DMS79 (cell line): ENCODE measurements at regions not wholly inside any gene's neighbourhood (a gene's known extent, or its start where the extent isn't known, plus 50 kb on each side); places are given as distances from the start of the nearest gene placed in this dataset.
"Not testable (repeated sequence)": the region's sequence is repeated elsewhere in the genome, so short reads cannot be mapped to it uniquely, and the experiment has no call there.

Experiments
- DNase-seq: peaks from one replicate; lab custom pipeline; 2025; lab: John Stamatoyannopoulos, UW

DNA sequence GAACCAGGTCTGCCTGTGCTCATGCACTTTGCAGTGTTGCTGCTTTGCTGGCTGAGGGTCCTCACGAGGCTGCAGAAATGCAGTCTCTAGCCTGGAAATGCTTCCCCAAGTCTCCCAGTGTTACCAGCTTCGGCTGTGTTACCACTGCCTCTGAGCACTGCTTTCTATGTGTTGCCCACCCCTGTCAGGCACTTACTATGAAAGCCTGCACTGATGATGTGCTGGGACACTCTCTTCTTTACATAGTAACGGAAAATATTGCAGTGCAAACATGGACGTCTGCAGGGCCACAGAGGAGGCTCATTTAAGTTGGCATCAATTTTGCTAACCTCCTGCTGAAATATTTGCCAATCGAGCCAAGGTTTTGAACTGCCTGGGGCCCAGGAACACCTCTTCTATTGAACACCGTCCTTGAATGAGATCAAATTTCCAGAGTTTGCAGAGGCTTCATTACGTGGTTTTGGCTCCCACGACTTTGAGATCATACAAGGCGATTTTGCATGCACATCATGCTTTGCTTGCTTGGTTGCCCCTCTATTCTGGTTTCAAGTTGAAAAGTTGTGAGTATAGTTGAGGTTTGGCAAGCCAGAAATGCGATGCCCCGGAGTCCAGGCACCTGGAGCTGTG is 404.7 kb upstream of the PODXL start:
- DNase-seq, result peak; percentile 70

DNA sequence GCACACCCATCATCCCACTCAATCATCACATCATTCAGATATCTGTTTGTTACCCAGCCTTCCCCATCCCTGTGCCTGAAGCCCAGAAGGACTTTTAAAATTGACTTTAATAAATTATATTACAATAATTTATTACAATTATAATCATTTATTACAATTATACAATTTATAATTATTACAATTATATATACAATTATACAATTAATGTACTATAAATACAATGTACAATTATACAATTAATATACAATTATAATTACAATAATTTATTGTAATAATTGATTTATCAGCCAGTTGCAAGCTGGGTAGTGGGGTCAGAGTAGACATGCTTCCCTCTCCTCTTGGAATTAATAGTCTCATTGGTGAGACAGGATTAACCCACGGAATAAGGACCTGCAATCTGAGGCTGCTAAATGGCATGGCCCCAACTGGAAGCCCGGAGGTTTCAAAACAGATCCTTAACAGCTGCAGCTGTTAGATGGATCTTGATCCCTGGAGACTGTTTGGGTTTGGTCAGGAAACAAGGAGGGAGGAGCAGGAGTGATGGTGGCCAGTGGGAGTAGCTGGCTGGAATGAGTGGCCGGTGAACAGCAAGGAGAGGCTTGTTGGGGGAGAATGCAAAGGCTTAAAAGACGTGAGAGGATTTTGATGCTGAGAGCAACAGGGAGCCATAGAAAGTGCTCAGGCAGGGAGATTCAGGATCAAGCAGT is 402.8 kb upstream of the PODXL start:
- no peak for DNase-seq

DNA sequence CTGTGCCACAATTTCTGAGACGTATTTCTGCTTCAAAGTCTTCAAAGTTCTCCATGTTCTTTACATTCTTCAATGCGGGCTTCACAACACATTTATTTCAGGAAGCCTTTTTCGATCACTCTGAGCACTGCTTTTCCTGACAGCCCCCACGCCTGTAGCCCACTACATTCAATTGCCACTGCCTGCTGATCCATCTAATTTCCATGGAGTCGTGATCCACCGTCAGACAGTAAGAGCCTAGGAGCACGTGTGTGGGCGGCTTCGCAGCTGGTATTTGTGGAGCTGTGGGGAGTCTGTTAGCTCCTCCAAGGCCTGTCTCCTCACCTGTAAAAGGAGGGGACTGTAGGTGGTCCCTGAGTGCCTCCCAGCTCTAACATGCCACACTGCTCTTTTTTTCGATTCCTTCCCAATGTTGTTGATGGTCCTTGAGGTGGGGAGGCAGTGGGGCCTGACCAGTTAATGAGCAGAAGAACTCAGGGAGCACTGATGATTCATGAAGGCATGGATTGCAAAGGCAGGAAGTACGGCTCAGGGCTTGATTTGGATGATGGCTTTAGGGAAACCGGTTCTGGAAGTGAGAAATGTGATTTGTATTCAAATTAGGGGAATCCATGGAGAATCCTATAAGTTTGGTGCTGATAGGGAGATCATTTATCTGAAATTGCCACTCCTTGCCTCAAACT is 401.1 kb upstream of the PODXL start:
- DNase-seq, result peak; percentile 39

DNA sequence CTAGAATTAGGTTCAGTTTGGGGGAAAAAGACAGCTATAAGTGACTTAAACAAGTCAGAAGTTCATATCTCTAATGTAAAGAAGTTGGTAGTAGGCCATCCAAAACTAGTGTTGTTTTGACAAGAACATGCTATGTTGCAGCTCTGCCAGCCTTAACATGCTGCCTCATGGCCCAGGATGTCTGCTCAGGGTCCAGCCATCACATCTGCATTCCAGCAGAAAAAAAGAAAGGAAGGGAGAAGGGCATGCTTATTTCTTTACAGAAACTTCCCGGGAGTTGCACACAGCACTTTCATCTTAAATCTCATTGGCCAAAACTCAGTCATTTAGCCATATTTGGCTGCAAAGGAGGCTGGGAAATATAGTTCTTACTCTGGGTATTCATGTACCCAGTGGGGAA is 400.4 kb upstream of the PODXL start:
- DNase-seq, result no peak

DNA sequence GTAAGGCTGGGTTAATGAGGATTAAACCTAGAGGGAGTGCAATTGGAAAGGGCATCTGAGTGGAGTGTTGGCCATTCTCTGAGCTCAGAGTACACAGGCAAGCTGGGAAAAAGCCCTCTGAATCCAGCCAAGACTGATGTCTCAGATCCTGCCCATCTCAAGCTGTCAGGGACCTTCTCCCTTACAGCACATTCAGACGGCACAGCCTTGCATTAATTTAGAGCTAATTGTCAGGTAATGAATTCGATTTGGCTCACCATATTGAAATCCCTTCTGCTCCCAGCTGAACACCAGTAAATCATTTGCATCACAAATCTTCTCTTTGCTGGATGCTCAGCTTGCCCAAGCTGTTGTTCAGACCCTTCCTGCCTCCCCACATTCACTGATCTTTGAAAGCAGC is 399.3 kb upstream of the PODXL start:
- DNase-seq, result no peak

DNA sequence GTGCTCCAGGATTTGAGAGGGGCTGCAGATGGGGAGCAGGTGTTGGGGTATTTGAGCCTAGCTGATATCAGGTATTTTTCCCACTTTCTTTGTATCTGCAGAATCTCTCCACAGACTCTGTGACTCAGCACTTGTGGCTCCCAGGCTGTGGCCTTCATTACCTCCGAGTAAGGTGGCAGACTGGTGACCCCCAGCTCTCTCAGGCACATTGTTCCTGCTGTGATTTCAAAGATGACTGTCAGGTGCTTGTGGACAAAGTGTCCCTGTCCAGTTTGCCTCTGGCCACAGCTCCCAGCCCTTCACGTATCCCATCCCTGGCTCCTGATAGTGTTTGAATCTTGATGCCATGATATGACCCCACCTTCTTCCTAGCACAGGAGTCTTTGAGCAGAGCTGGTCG is 396.8 kb upstream of the PODXL start:
- DNase-seq, result no peak

DNA sequence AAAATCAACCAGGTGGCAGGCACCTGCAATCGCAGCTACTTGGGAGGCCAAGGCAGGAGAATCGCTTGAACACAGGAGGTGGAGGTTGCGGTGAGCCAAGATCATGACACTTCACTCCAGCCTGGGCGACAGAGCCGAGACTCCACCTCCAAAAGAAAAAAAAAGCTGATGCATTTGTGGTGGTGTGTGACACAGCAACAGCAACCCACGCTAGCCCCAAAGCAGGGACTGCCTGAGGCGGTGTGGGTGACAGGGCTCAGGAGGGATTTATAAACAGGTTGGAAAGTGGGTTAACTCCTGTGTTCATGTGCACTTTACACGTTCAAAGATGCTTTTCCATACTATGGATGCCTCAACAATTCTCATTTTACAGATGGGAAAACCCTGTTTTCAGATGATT is 395.9 kb upstream of the PODXL start:
- no peak for DNase-seq

DNA sequence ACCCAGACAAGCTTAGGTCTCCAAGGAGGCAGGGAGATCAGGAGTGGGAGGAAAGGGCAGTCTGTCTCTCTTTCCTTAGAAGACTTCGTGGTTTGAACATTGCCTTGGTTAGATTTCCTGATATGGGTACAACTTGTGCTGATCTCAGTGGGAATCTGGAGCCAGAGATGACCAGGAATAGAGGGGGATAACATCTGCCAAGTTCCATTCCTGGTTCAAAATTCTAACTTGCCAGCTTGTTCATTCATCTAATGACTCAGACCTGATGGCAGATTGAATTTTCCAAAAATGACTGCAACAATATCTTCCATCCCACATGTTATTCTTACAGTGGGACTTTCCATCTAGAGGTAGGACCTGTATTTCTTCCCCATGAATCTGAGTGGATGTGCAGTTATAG is 394.3 kb upstream of the PODXL start:
- DNase-seq, result no peak

DNA sequence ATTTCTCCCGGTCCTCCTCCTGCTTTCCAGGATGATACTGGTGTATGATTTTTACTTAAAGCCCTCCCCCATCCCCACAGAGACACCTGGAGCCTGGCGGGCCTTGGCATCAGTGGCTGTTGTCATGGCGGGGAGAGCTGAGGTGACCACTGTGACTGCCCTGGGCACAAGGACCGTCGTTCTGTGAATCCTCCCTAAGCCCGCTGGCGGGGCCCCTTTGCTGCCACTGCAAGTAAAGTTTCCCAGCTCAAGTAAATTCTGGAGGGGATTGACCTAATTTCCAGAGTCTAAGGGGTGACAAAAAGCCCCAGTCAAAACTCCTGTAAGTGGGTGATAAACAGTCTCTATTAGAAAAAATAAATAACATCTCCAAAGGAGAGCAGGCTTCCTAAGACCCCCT is 393.2 kb upstream of the PODXL start:
- DNase-seq, result no peak

DNA sequence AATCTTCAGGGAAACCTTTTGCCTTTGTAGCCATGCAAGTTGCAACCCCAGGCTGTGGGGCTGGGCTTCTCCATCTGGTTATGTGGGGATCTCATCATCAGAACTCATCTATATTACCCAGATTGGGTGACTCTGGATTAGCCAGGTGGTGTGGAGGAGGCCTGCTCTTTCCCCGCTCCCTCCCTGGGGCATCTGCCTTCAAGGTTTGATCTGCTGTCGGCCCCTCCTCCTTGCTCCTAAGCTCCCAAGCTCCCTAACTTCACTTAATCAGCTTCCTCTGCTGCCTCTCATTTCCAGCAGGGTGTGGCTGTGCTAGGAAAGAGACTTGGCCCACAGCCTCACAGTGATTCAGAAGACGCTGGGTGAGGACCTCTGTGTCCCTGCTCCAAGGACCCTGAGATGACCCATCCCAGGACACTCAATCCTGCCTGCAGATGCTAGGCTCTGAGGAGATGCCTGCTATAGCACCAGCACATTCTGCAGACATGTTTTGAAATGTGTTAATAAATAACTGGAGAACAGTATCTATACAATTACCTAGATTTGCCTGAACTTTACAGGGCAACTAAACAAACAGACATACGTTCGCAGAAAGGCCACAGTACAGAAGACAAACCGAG is 392.1 kb upstream of the PODXL start:
- no peak for DNase-seq

DNA sequence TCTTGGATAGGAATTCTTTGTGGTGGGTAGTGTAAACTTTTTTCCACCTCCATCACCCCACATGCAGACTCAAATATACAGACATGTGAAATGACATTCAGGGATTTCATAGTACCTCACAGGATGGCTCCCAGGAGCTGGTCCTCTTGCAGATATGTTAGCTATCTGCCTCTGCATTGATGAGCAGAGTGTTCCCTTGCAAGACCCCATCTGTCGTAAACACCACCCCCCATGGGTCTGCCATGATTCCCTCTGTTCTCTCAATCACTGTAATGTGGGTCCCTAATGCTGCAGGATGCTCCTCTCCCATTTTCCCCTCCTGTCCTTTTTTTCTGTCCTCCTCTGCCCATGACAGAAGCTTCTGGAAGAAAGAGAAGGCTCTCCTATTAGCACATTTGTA is 391.2 kb upstream of the PODXL start:
- no peak for DNase-seq

DNA sequence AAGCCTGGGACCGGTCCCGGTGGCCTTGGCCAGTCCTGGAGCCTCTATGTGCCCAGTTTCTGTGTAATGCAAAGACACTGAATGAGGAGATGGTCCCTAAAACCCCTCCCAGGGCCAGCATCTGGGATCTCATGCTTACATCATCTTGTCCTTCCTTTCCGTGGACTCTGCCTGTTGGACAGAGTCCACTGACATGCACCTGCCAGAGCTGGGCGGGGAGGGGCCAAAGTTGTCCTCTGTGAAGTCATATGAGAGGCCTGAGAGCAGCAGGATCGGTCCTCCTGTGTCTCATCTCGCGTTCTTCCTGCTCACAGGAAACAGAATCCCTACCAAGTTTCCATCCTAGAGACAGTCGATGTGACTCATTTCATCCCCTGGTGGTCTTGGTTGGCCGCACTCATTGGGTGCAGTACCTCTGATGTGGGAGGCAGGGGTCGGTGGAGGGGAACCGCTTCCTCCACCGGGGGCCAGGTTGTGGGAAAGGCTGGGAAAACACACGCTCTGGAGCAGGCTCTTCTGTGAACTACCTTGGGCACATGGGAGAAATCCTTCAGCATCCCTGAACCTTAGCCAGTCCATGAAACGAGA is 389.6 kb upstream of the PODXL start:
- no peak for DNase-seq

DNA sequence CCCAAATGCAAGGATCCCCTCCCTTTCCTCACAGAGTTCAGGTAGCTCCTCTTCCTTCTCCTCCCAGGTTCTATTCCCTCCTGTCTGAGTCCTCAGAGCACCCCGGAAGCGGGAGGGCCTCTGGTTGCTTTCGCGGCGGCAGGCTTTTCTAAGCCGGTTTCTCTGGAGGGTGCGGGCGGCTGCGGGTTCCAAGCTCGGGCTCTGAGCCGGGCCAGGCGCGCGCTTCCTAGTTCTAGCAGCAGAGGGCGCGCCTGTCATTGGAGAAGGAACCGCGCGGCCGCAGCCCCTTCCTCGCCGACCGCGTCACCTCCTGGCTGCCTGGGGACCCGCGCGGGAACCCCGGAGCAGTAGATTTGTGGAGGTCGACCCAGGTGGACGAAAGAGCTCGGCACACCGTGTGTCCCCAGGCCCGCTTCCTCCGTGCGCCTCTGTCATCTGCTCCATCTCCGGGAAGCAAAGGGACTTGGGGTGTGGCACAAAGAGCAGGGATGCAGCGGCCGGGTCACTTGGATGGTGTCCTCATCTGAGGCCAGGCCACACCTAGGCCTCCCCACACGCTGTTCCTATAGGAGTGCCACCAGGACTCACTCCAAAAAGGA is 389.0 kb upstream of the PODXL start:
- DNase-seq, result peak; percentile 35

DNA sequence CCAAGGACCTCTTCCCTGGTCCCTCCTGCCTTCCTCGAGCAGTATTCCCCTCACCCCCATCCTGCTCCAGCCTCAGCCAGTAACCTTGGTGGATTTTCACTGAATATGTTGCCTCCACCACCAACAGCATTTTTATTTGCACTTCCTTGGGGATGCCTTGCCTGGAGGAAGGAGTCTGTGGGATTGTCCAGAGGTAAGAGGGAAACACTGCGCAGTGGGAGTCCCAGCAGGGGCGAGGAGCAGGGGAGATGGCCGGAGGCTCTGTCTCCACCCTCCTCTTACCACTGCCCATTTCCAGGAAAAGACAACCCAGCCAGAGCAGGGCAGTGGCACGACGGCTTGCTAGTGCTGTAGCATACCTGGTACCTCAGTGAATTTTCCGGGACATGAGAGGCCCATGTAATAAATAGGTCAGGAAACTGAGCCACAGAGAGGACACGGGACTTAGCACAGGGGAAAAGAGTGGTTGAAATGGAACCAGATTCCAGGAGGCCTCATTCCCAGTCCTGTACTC is 388.2 kb upstream of the PODXL start:
- no peak for DNase-seq

DNA sequence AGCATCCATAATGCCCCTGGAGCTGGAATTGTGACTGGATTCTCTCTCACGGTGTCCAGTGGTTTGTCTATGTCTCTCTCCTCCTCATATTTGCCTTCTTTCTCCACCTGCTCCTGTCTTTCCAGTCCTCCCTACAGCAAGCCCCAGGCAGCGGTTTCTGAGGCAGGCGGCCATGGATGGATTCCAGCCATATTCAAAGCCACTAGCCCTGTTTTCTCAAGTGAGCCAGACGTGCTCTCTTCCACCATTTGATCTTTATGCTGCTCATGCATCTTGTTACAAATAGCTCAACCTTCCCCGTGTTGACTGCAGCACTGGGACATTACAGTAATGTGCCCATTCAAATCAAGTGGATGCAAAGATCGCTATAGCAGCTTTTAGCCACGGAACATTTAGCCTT is 387.2 kb upstream of the PODXL start:
- peak; percentile 96 for DNase-seq

DNA sequence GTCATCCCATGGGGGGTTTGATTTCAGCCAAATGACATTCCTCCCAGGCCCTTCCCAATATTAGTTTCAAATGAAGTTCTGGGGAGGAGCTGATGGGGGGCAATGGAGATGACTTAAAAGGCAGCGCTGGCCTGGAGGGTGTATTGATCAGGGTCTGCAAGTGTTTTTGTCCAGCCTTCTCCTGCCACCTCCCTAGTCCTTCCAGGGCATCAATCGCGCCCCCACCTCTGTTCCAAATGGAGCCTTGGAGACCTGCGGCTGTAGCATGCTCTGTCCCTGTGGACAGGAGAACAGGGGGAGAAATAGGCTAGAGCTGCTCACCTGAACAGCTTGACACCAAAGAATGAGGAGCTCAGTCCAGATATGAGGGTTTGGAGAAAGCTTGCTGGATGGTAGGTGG is 386.8 kb upstream of the PODXL start:
- DNase-seq, result no peak

DNA sequence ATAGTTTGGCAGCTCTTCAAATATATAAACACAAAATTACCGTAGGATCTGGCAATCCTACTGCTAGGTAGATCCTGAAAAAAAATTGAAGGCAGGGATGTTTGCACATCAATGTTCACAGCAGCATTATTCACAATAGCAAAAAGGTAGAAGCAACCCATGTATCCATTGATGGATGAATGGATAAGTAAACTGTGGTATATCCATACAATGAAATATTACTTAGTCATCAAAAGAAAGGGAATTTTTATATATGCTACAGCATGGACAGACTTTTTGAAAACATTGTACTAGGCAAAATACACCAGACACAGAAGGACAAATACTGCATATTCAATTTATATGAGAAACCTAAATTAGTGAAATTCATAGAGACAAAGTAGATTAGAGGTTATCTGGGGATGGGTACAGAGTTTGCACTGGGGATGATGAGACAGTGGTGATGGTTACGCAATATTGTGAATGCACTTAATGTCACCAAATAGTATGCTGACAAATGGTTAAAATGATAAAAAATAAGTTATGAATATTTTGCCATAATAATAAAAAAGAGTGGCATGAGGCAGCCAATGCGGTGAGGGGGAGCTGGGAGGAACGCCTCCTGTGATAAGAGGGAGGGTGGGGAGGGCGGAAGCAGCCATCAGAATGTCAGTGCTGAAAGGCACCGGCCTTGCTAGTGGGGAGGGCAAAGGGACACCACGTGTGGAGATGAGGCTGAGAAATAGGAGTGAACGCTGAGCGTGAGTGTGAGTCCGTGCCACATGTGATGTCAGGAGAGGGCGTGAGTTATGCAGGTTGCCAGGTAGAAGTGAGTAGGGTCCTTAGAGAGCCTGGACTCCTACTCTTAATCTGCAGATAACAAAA is 386.1 kb upstream of the PODXL start:
- no peak for DNase-seq

DNA sequence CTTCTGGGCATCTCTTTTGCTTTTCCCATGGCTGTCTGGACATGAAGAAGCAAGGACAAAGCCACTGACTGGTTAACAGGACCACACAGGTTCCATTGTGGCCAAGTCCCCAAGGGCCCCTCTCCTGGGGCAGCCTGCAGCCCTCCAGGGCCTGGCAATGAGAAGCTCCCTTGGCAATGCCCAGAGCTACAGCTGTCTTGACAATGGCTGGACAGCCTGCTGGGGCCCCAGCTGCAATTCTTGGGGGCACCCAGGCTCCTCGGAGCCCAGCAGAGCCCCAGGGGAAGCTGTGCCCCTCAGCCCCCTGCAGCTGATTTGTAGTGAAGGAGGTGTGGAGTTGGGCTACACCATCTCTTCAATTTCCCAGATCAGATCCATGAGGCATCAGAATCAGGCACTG is 384.9 kb upstream of the PODXL start:
- no peak for DNase-seq

DNA sequence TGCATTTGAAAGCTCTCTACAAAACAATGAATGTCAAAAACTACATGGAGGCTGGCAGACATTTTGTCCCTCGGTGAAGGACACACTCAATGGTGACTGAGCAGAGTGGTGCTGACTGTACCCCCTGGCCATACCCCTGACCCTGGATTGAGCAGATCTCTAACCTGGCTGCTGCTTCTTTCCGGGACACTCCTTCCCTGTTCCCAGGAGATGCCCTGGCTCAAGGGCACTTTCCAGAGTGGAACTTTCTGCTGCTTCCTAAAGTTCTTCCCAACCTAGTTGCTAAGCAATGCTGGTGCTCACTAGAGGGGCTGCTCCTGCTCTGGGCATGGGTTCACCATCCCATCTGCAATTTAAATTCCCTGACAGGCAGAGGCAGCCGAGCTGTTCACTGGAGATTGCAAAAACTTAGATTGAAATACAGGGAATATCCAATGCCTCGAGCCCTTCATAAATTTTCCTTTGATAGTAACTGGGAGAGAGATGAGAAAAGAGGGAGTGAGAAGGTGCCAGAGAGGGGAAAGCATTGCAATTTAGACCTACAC is 384.3 kb upstream of the PODXL start:
- DNase-seq, result no peak

DNA sequence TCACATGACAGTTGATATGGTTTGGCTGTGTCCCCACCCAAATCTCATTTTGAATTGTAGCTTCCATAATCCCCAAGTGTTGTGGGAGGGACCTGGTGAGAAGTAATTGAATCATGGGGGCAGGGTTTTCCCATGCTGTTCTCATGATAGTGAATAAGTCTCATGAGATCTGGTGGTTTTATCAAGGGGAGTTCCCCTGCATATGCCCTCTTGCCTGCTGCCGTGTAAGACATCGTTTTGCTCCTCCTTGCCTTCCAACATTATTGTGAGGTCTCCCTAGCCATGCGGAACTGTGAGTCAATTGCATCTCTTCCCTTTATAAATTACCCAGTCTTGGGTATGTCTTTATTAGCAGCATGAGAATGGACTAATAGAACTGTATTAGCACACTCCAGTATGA is 382.4 kb upstream of the PODXL start:
- DNase-seq, result not testable (repeated sequence)

DNA sequence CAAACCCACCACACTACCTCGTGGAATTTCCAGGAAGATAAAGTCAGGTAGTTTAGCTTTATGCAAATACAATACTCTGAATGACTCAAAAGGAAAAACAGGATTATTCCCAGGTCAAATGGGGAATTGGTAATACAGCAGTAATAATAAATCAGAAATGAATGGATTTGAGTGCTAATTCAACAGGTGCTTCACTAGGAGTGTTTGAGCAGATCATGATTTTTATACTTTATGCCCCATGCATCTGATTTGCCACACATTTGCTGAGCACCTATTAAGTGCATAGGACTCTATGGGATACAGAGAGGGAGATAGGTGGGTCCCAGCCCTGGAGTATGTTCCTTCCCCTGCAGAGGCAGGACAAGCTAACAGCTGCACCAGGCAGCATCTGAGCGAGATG is 381.4 kb upstream of the PODXL start:
- DNase-seq, result no peak
